ENCODE measurements at regions not wholly inside any gene's neighbourhood (a gene's known extent, or its start where the extent isn't known, plus 50 kb on each side); places are given as distances from the start of the nearest gene placed in this dataset.

GRCh38 chr6:84583784-84584183 is 180.6 kb downstream of the TBX18 start:
- intact Hi-C loops (cut with DNase I; ENCODE audit: low total_unique reads) = no loop called here
- WGBS, 2 donors = 61 to 74% methylated on average over 5 of the region's 5 CpGs
- no peak overlapping the region for H3K4me3 ChIP-seq (ENCODE audit: low read depth, poor library complexity, severe bottlenecking)
- TF ChIP-seq CTCF (IDR thresholded peaks at IDR 0.05) (no peak), POLR2A (IDR thresholded peaks at IDR 0.05) (no peak)
- DNase-seq (ENCODE audit: low spot score in 2 of 2) = no peak

- no peak for DNase-seq (ENCODE audit: low spot score in 2 of 2)
- TF ChIP-seq POLR2A (IDR thresholded peaks at IDR 0.05) = no peak
- TF ChIP-seq CTCF (IDR thresholded peaks at IDR 0.05) = no peak
- H3K4me3 ChIP-seq (ENCODE audit: low read depth, poor library complexity, severe bottlenecking) = no peak overlapping the region
- WGBS, 2 donors = 73 to 81% methylated on average over 2 of the region's 2 CpGs
- intact Hi-C loops (cut with DNase I; ENCODE audit: low total_unique reads) = no loop called here
These were observed 181.4 kb downstream of the TBX18 start for GRCh38 chr6:84582997-84583396.

- H3K4me3 ChIP-seq (ENCODE audit: low read depth, poor library complexity, severe bottlenecking) = no peak overlapping the region
- no peak for DNase-seq (ENCODE audit: low spot score in 2 of 2)
- 66 to 74% methylated on average over 4 of the region's 4 CpGs for WGBS, 2 donors
- intact Hi-C loops (cut with DNase I; ENCODE audit: low total_unique reads) = no loop called here
- TF ChIP-seq POLR2A (IDR thresholded peaks at IDR 0.05) (no peak), CTCF (IDR thresholded peaks at IDR 0.05) (no peak)
These were observed 182.7 kb downstream of the TBX18 start for GRCh38 chr6:84581494-84582259.

GRCh38 chr6:84579404-84579803 is 185.0 kb downstream of the TBX18 start:
- 0 to 29% methylated on average over 1 of the region's 1 CpG for WGBS, 2 donors
- H3K4me3 ChIP-seq (ENCODE audit: low read depth, poor library complexity, severe bottlenecking) = no peak overlapping the region
- intact Hi-C loops (cut with DNase I; ENCODE audit: low total_unique reads) = no loop called here
- no peak for DNase-seq (ENCODE audit: low spot score in 2 of 2)
- TF ChIP-seq CTCF (IDR thresholded peaks at IDR 0.05) = no peak
- TF ChIP-seq POLR2A (IDR thresholded peaks at IDR 0.05) = no peak

- TF ChIP-seq CTCF (IDR thresholded peaks at IDR 0.05) (no peak), POLR2A (IDR thresholded peaks at IDR 0.05) (no peak)
- intact Hi-C loops (cut with DNase I; ENCODE audit: low total_unique reads) = no loop called here
- no peak for DNase-seq (ENCODE audit: low spot score in 2 of 2)
- no peak overlapping the region for H3K4me3 ChIP-seq (ENCODE audit: low read depth, poor library complexity, severe bottlenecking)
These were observed 188.4 kb downstream of the TBX18 start for GRCh38 chr6:84576029-84576428.

- 57 to 62% methylated on average over 1 of the region's 1 CpG for WGBS, 2 donors
- no peak for TF ChIP-seq POLR2A (IDR thresholded peaks at IDR 0.05)
- TF ChIP-seq CTCF (IDR thresholded peaks at IDR 0.05) = no peak
- intact Hi-C loops (cut with DNase I; ENCODE audit: low total_unique reads) = no loop called here
- no peak for DNase-seq (ENCODE audit: low spot score in 2 of 2)
- H3K4me3 ChIP-seq (ENCODE audit: low read depth, poor library complexity, severe bottlenecking) = no peak overlapping the region
These were observed 189.1 kb downstream of the TBX18 start for GRCh38 chr6:84575264-84575663.
